Nephron (organoid): ENCODE measurements at regions not wholly inside any gene's neighbourhood (a gene's known extent, or its start where the extent isn't known, plus 50 kb on each side); places are given as distances from the start of the nearest gene placed in this dataset.
A peak's percentile ranks its signal among the peaks of the same experiment; 100 is the strongest.

Experiments used
- H3K27ac Mint-ChIP-seq, 3 experiments: 2 replicates each; pipeline ENCODE4 v1.8.0; 2020; ENCODE audit warnings: mixed read lengths in 3 of 3, mild to moderate bottlenecking in 2 of 3, moderate library complexity in 1 of 3
- H3K27me3 Mint-ChIP-seq: 2 replicates; pipeline ENCODE4 v1.8.0; 2021; ENCODE audit warnings: low read depth, mild to moderate bottlenecking, moderate library complexity, mixed read lengths
- H3K36me3 Mint-ChIP-seq: 2 replicates; pipeline ENCODE4 v1.8.0; 2020; ENCODE audit warnings: low read depth, mixed read lengths
- H3K4me1 Mint-ChIP-seq: 2 replicates; pipeline ENCODE4 v1.8.0; 2020; ENCODE audit warnings: mixed read lengths
- H3K4me3 Mint-ChIP-seq, 3 experiments: 2 replicates each; pipeline ENCODE4 v1.8.0; 2020; ENCODE audit warnings: mild to moderate bottlenecking in 3 of 3, mixed read lengths in 3 of 3, moderate library complexity in 2 of 3
- H3K9me3 Mint-ChIP-seq: 2 replicates; pipeline ENCODE4 v1.8.0; 2020; ENCODE audit warnings: mixed read lengths
- CTCF ChIP-seq, 3 experiments: fragments of 200-600 bp; sonication (generic); IDR thresholded peaks; one replicate each; pipeline ENCODE4 v1.5.0; 2021; ENCODE audit warnings: antibody characterized with exemption in 3 of 3; ENCODE audit not compliant: unreplicated experiment in 3 of 3

GRCh38 chr1:59008599-59009347, 224.9 kb upstream of the JUN start:
- Mint-ChIP-seq H3K27me3 (no peaks in the 10 kb centered on the region), H3K27ac (peak overlapping the region; percentile 93 to 97 (median 94)), H3K4me1 (peaks cover 55% of the 10 kb centered on the region), H3K36me3 (no peaks in the 10 kb centered on the region), H3K9me3 (no peaks in the 10 kb centered on the region), H3K4me3 (no peak overlapping the region)
- TF ChIP-seq CTCF (IDR thresholded peaks at IDR 0.05; ENCODE audit: unreplicated experiment in 3 of 3) = no peak

- H3K9me3 Mint-ChIP-seq = no peaks in the 10 kb centered on the region
- H3K4me3 Mint-ChIP-seq = no peak overlapping the region
- peak overlapping the region; percentile 95 to 99 (median 98) for H3K27ac Mint-ChIP-seq
- peaks cover 77% of the 10 kb centered on the region for H3K4me1 Mint-ChIP-seq
- no peaks in the 10 kb centered on the region for H3K36me3 Mint-ChIP-seq
- H3K27me3 Mint-ChIP-seq = no peaks in the 10 kb centered on the region
- no peak for TF ChIP-seq CTCF (IDR thresholded peaks at IDR 0.05; ENCODE audit: unreplicated experiment in 3 of 3)
Measured at GRCh38 chr1:59011663-59012062, 227.8 kb upstream of the JUN start.

- no peak for TF ChIP-seq CTCF (IDR thresholded peaks at IDR 0.05; ENCODE audit: unreplicated experiment in 3 of 3)
- Mint-ChIP-seq H3K27me3 (no peaks in the 10 kb centered on the region), H3K4me3 (no peak overlapping the region), H3K4me1 (peaks cover 72% of the 10 kb centered on the region), H3K9me3 (no peaks in the 10 kb centered on the region), H3K27ac (peak overlapping the region; percentile 95 to 99 (median 98)), H3K36me3 (no peaks in the 10 kb centered on the region)
Measured at GRCh38 chr1:59012378-59012777, 228.5 kb upstream of the JUN start.

GRCh38 chr1:59013276-59013927, 229.6 kb upstream of the JUN start:
- Mint-ChIP-seq H3K36me3 (no peaks in the 10 kb centered on the region), H3K4me3 (peak overlapping the region; percentile 2 to 46 (median 21)), H3K4me1 (peaks cover 63% of the 10 kb centered on the region), H3K9me3 (no peaks in the 10 kb centered on the region), H3K27me3 (peaks cover under 1% of the 10 kb centered on the region), H3K27ac (peak overlapping the region; percentile 95 to 99 (median 98))
- TF ChIP-seq CTCF (IDR thresholded peaks at IDR 0.05; ENCODE audit: unreplicated experiment in 3 of 3) = no peak

GRCh38 chr1:59013928-59014279, 230.1 kb upstream of the JUN start:
- H3K9me3 Mint-ChIP-seq = no peaks in the 10 kb centered on the region
- no peaks in the 10 kb centered on the region for H3K36me3 Mint-ChIP-seq
- peaks cover 66% of the 10 kb centered on the region for H3K4me1 Mint-ChIP-seq
- peaks cover 3% of the 10 kb centered on the region for H3K27me3 Mint-ChIP-seq
- no peak for TF ChIP-seq CTCF (IDR thresholded peaks at IDR 0.05; ENCODE audit: unreplicated experiment in 3 of 3)
- H3K27ac Mint-ChIP-seq = peak overlapping the region; percentile 95 to 99 (median 98)
- H3K4me3 Mint-ChIP-seq = peak overlapping the region; percentile 2 to 46 (median 21)
